ENCODE measurements at regions not wholly inside any gene's neighbourhood (a gene's known extent, or its start where the extent isn't known, plus 50 kb on each side); places are given as distances from the start of the nearest gene placed in this dataset.

- TF ChIP-seq CTCF (IDR thresholded peaks at IDR 0.05; ENCODE audit: extremely low read depth, low read depth, low read length): no peak
- no peaks in the 10 kb centered on the region for H4K20me1 ChIP-seq (ENCODE audit: insufficient read depth, low read length)
- H3K27ac ChIP-seq (ENCODE audit: low read depth, low read length): no peak overlapping the region
- H3K27me3 ChIP-seq (ENCODE audit: insufficient read depth, low read length): no peaks in the 10 kb centered on the region
- H3K4me1 ChIP-seq (ENCODE audit: insufficient read depth, low read length): no peaks in the 10 kb centered on the region
- H3K36me3 ChIP-seq (ENCODE audit: insufficient read depth, low read length): no peaks in the 10 kb centered on the region
- no peak overlapping the region for H3K4me2 ChIP-seq (ENCODE audit: insufficient read depth, low read length)
- no peak overlapping the region for H3K4me3 ChIP-seq (ENCODE audit: insufficient read depth, low read length)
- no peak overlapping the region for H2AFZ ChIP-seq (ENCODE audit: low read length)
- DNase-seq (ENCODE audit: insufficient read length, low spot score, missing footprints): no peak
- no peaks in the 10 kb centered on the region for H3K79me2 ChIP-seq (ENCODE audit: insufficient read depth, low read length)
- no peaks in the 10 kb centered on the region for H3K9me3 ChIP-seq (ENCODE audit: low read depth, low read length)
These were observed 56.9 kb upstream of the P2RY1 start for GRCh38 chr3:152778022-152778421.

GRCh38 chr3:152779653-152780052 is 55.3 kb upstream of the P2RY1 start:
- H3K79me2 ChIP-seq (ENCODE audit: insufficient read depth, low read length): no peaks in the 10 kb centered on the region
- H3K4me1 ChIP-seq (ENCODE audit: insufficient read depth, low read length): no peaks in the 10 kb centered on the region
- no peak overlapping the region for H3K27ac ChIP-seq (ENCODE audit: low read depth, low read length)
- no peak overlapping the region for H3K4me3 ChIP-seq (ENCODE audit: insufficient read depth, low read length)
- no peaks in the 10 kb centered on the region for H4K20me1 ChIP-seq (ENCODE audit: insufficient read depth, low read length)
- no peaks in the 10 kb centered on the region for H3K36me3 ChIP-seq (ENCODE audit: insufficient read depth, low read length)
- H3K27me3 ChIP-seq (ENCODE audit: insufficient read depth, low read length): no peaks in the 10 kb centered on the region
- H3K4me2 ChIP-seq (ENCODE audit: insufficient read depth, low read length): no peak overlapping the region
- no peak for TF ChIP-seq CTCF (IDR thresholded peaks at IDR 0.05; ENCODE audit: extremely low read depth, low read depth, low read length)
- DNase-seq (ENCODE audit: insufficient read length, low spot score, missing footprints): no peak
- peak overlapping the region; percentile 34 for H2AFZ ChIP-seq (ENCODE audit: low read length)
- no peaks in the 10 kb centered on the region for H3K9me3 ChIP-seq (ENCODE audit: low read depth, low read length)

GRCh38 chr3:152780553-152780952 is 54.4 kb upstream of the P2RY1 start:
- Histone ChIP-seq H3K36me3 (ENCODE audit: insufficient read depth, low read length) (no peaks in the 10 kb centered on the region), H3K27me3 (ENCODE audit: insufficient read depth, low read length) (no peaks in the 10 kb centered on the region), H3K9me3 (ENCODE audit: low read depth, low read length) (no peaks in the 10 kb centered on the region), H2AFZ (ENCODE audit: low read length) (no peak overlapping the region), H3K4me2 (ENCODE audit: insufficient read depth, low read length) (no peak overlapping the region), H3K4me3 (ENCODE audit: insufficient read depth, low read length) (no peak overlapping the region), H3K79me2 (ENCODE audit: insufficient read depth, low read length) (no peaks in the 10 kb centered on the region), H3K27ac (ENCODE audit: low read depth, low read length) (no peak overlapping the region), H4K20me1 (ENCODE audit: insufficient read depth, low read length) (no peaks in the 10 kb centered on the region), H3K4me1 (ENCODE audit: insufficient read depth, low read length) (no peaks in the 10 kb centered on the region)
- TF ChIP-seq CTCF (IDR thresholded peaks at IDR 0.05; ENCODE audit: extremely low read depth, low read depth, low read length): no peak
- DNase-seq (ENCODE audit: insufficient read length, low spot score, missing footprints): no peak

- no peak for TF ChIP-seq CTCF (IDR thresholded peaks at IDR 0.05; ENCODE audit: extremely low read depth, low read depth, low read length)
These were observed 49.9 kb upstream of the P2RY1 start for GRCh38 chr3:152785051-152785450.

More at GRCh38 chr3:152785051-152785450, 49.9 kb upstream of the P2RY1 start:
- no peak overlapping the region for H3K4me2 ChIP-seq (ENCODE audit: insufficient read depth, low read length)
- H3K27me3 ChIP-seq (ENCODE audit: insufficient read depth, low read length): no peaks in the 10 kb centered on the region
- no peak overlapping the region for H2AFZ ChIP-seq (ENCODE audit: low read length)
- H3K9me3 ChIP-seq (ENCODE audit: low read depth, low read length): no peaks in the 10 kb centered on the region
- no peaks in the 10 kb centered on the region for H3K79me2 ChIP-seq (ENCODE audit: insufficient read depth, low read length)
- H3K4me3 ChIP-seq (ENCODE audit: insufficient read depth, low read length): no peak overlapping the region
- no peaks in the 10 kb centered on the region for H3K36me3 ChIP-seq (ENCODE audit: insufficient read depth, low read length)
- no peak overlapping the region for H3K27ac ChIP-seq (ENCODE audit: low read depth, low read length)
- no peak for DNase-seq (ENCODE audit: insufficient read length, low spot score, missing footprints)
- no peaks in the 10 kb centered on the region for H3K4me1 ChIP-seq (ENCODE audit: insufficient read depth, low read length)
- H4K20me1 ChIP-seq (ENCODE audit: insufficient read depth, low read length): no peaks in the 10 kb centered on the region

Data from osteoblast (primary cell).